HEK293 (cell line): ENCODE measurements at regions not wholly inside any gene's neighbourhood (a gene's known extent, or its start where the extent isn't known, plus 50 kb on each side); places are given as distances from the start of the nearest gene placed in this dataset.

Source experiments
- CTCF ChIA-PET: fragments of 350-600 bp; formaldehyde crosslinking; extraction: SDS; loops from one replicate; lab custom pipeline; 2021; ENCODE audit warnings: antibody characterized with exemption; lab: Yijun Ruan, JAX
- POLR2A ChIA-PET: fragments of 300-600 bp; formaldehyde crosslinking; extraction: SDS; loops from one replicate; lab custom pipeline; 2020; ENCODE audit warnings: antibody characterized with exemption, inconsistent platforms; lab: Yijun Ruan, JAX
- H3K27ac ChIP-seq: fragments of 200-500 bp; sonication (Bioruptor generic); 2 replicates; pipeline ENCODE4 v1.5.1; 2014; ENCODE audit warnings: low read depth, low read length, control low read depth, inconsistent platforms; ENCODE audit errors: extremely low read depth
- H3K36me3 ChIP-seq, 2 experiments: fragments of 200-500 bp in 1 of 2; sonication (Bioruptor generic) in 1 of 2; 1 replicate in 1 of 2; 2 replicates in 1 of 2; pipeline ENCODE4 v1.5.1; 2014 to 2017; ENCODE audit warnings: inconsistent platforms in 2 of 2, low read length in 2 of 2; ENCODE audit not compliant: control insufficient read depth in 2 of 2, insufficient read depth in 1 of 2
- H3K4me1 ChIP-seq: fragments of 200-500 bp; sonication (Bioruptor generic); 2 replicates; pipeline ENCODE4 v1.5.1; 2014; ENCODE audit warnings: mild to moderate bottlenecking, low read length, inconsistent platforms; ENCODE audit not compliant: control insufficient read depth, insufficient read depth
- H3K4me3 ChIP-seq: 2 replicates; pipeline ENCODE4 v1.5.1; 2011; ENCODE audit warnings: low read depth, mild to moderate bottlenecking, control low read depth, low read length, moderate library complexity
- H3K9me3 ChIP-seq: fragments of 200-500 bp; sonication (Bioruptor generic); 2 replicates; pipeline ENCODE4 v1.5.1; 2014; ENCODE audit warnings: low read depth, low read length, inconsistent platforms; ENCODE audit not compliant: control insufficient read depth, insufficient read depth
- BCL11A ChIP-seq: fragments of 450-650 bp; formaldehyde crosslinking; IDR thresholded peaks from 2 replicates; pipeline ENCODE4 v1.5.1; 2016; ENCODE audit warnings: low read depth, missing biosample characterization, missing genetic modification characterization
- EGR2 ChIP-seq: fragments of 450-650 bp; formaldehyde crosslinking; IDR thresholded peaks from 2 replicates; pipeline ENCODE4 v1.5.1; 2016; ENCODE audit warnings: low read depth, missing biosample characterization, missing genetic modification characterization
- FEZF1 ChIP-seq: fragments of 450-650 bp; formaldehyde crosslinking; IDR thresholded peaks from 2 replicates; pipeline ENCODE4 v1.5.1; 2016; ENCODE audit warnings: missing biosample characterization, missing genetic modification characterization
- KLF10 ChIP-seq: fragments of 450-650 bp; IDR thresholded peaks from 2 replicates; pipeline ENCODE4 v1.5.1; 2018; ENCODE audit warnings: missing biosample characterization, mild to moderate bottlenecking, missing genetic modification characterization
- OSR2 ChIP-seq: fragments of 450-650 bp; formaldehyde crosslinking; IDR thresholded peaks from 2 replicates; pipeline ENCODE4 v1.5.1; 2016; ENCODE audit warnings: missing biosample characterization, missing genetic modification characterization
- ZBTB21 ChIP-seq: fragments of 450-650 bp; formaldehyde crosslinking; IDR thresholded peaks from 2 replicates; pipeline ENCODE4 v1.5.1; 2017; ENCODE audit warnings: missing biosample characterization, missing genetic modification characterization
- ZBTB7A ChIP-seq: fragments of 450-650 bp; formaldehyde crosslinking; IDR thresholded peaks from 2 replicates; pipeline ENCODE4 v1.5.1; 2016; ENCODE audit warnings: low read depth, missing biosample characterization, missing genetic modification characterization
- ZBTB8A ChIP-seq: fragments of 450-650 bp; formaldehyde crosslinking; IDR thresholded peaks from 2 replicates; pipeline ENCODE4 v1.5.1; 2016; ENCODE audit warnings: missing biosample characterization, missing genetic modification characterization
- ZNF223 ChIP-seq: fragments of 450-650 bp; formaldehyde crosslinking; IDR thresholded peaks from 2 replicates; pipeline ENCODE4 v1.5.1; 2016; ENCODE audit warnings: missing biosample characterization, missing genetic modification characterization
- ZNF341 ChIP-seq: fragments of 450-650 bp; formaldehyde crosslinking; IDR thresholded peaks from 2 replicates; pipeline ENCODE4; 2016; ENCODE audit warnings: low read depth, missing biosample characterization, missing genetic modification characterization
- ZNF548 ChIP-seq: fragments of 450-650 bp; formaldehyde crosslinking; IDR thresholded peaks from 2 replicates; pipeline ENCODE4 v1.5.1; 2016; ENCODE audit warnings: missing biosample characterization, missing genetic modification characterization
- ZNF549 ChIP-seq: fragments of 450-650 bp; IDR thresholded peaks from 2 replicates; pipeline ENCODE4 v1.5.1; 2018; ENCODE audit warnings: missing biosample characterization, missing genetic modification characterization, mild to moderate bottlenecking, inconsistent platforms, moderate library complexity
- ZNF555 ChIP-seq: fragments of 450-650 bp; formaldehyde crosslinking; conservative IDR thresholded peaks from 2 replicates; pipeline ENCODE4 v1.5.1; 2017; ENCODE audit warnings: missing biosample characterization, mild to moderate bottlenecking, missing genetic modification characterization, inconsistent platforms
- ZNF626 ChIP-seq: fragments of 450-650 bp; sonication (Bioruptor Pico); formaldehyde crosslinking; IDR thresholded peaks from 2 replicates; pipeline ENCODE4 v1.5.1; 2018; ENCODE audit warnings: missing biosample characterization, missing genetic modification characterization, inconsistent platforms
- ZNF660 ChIP-seq: fragments of 450-650 bp; IDR thresholded peaks from 2 replicates; pipeline ENCODE4 v1.5.1; 2018; ENCODE audit warnings: missing biosample characterization, mild to moderate bottlenecking, missing genetic modification characterization
- ZNF670 ChIP-seq: fragments of 450-650 bp; formaldehyde crosslinking; IDR thresholded peaks from 2 replicates; pipeline ENCODE4 v1.5.1; 2016; ENCODE audit warnings: missing biosample characterization, missing genetic modification characterization, low read depth
- ZNF677 ChIP-seq: fragments of 450-650 bp; IDR thresholded peaks from 2 replicates; pipeline ENCODE4 v1.5.0; 2018; ENCODE audit warnings: missing biosample characterization, mild to moderate bottlenecking, missing genetic modification characterization, moderate library complexity
- ZXDB ChIP-seq: fragments of 450-650 bp; formaldehyde crosslinking; IDR thresholded peaks from 2 replicates; pipeline ENCODE4 v1.5.1; 2016; ENCODE audit warnings: missing biosample characterization, missing genetic modification characterization
- TF ChIP-seq, protein P1 (sequence below): fragments of 450-650 bp; formaldehyde crosslinking; IDR thresholded peaks from 2 replicates; pipeline ENCODE4 v1.5.1; 2016; ENCODE audit warnings: missing biosample characterization, missing genetic modification characterization
- TF ChIP-seq, protein P2 (sequence below): fragments of 450-650 bp; formaldehyde crosslinking; IDR thresholded peaks from 2 replicates; pipeline ENCODE4 v1.5.1; 2017; ENCODE audit warnings: missing biosample characterization, mild to moderate bottlenecking, missing genetic modification characterization, moderate library complexity
- TF ChIP-seq, protein P3 (sequence below): fragments of 450-650 bp; formaldehyde crosslinking; IDR thresholded peaks from 2 replicates; pipeline ENCODE4 v1.5.1; 2016; ENCODE audit warnings: missing biosample characterization, missing genetic modification characterization
- TF ChIP-seq, protein P4 (sequence below): fragments of 450-650 bp; formaldehyde crosslinking; IDR thresholded peaks from 2 replicates; pipeline ENCODE4 v1.5.1; 2016; ENCODE audit warnings: missing biosample characterization, missing genetic modification characterization, borderline replicate concordance
- TF ChIP-seq, protein P5 (sequence below): fragments of 450-650 bp; formaldehyde crosslinking; IDR thresholded peaks from 2 replicates; pipeline ENCODE4 v1.5.1; 2016; ENCODE audit warnings: missing biosample characterization, missing genetic modification characterization, low read depth

DNA sequence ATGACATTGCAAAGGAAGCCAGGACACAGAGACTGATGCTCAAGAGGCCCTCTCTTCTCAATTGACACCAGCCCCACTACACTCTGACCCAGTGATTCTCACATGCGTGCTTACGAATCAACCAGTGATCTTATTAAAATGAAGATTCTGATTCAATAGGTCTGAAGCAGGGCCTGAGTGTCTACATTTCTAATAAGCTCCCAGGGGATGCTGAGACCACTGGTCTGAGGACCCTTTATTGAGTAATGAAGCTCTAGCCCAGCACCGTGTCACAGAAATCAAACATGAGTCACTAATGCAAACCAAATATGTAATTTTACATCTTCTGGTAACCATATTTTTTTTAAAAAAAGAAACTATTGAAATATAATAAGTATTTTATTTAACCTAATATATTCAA lies 689.1 kb upstream of the LMCD1 start (continued):
- no peak for TF ChIP-seq ZNF223 (tag by site-specific recombination)

DNA sequence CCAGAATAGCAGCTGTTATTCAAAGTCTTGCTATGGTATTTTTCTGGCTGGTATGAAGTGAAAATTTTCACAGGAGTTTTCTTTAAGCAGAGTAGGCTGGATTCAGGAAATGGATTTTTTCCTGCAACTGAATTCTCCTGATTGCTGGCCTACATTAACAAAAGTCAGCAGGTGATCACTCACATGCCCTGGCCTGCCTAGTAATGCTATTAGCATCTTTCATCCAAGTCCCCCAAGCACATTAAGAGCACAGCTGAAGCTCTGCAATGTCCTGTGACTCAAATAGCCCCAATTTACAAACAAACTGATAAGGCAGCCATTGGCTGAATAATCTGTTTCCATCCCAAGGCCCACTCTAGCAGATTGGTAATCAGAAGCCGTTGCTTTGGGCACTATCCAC lies 688.3 kb upstream of the LMCD1 start:
- Histone ChIP-seq H3K4me3 (no peak overlapping the region), H3K27ac (no peak overlapping the region), H3K36me3 (no peaks in the 10 kb centered on the region), H3K9me3 (no peaks in the 10 kb centered on the region), H3K4me1 (no peaks in the 10 kb centered on the region)
- TF ChIP-seq EGR2 (tag by site-specific recombination), result no peak
- no peak for TF ChIP-seq ZNF341 (tag by site-specific recombination)
- TF ChIP-seq ZNF626 (tag by site-specific recombination), result no peak
- no peak for TF ChIP-seq ZBTB7A (tag by site-specific recombination)
- no peak for TF ChIP-seq ZNF549
- no peak for TF ChIP-seq BCL11A (tag by site-specific recombination)
- no peak for TF ChIP-seq ZBTB8A (tag by site-specific recombination)
- TF ChIP-seq ZNF660, result no peak
- CTCF ChIA-PET, result no interaction called here
- POLR2A ChIA-PET, result no interaction called here

DNA sequence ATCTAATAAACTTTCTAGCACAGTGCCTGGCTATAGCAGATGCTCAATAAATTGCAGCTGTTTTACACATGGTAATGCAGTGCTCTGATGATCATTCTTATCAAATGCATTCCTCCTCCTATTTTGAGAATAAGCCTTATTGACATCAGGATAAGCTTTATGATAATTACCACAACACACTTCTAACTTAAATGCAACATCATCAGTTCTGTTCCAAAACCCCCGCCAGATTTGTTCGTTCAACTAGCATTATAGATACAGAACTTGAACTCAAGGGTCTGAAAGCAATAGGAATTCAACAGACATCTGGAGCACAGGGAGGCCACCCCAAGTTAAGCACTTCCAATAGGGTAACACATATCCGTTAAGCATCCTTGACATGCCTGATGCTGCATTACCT lies 684.4 kb upstream of the LMCD1 start:
- POLR2A ChIA-PET, result no interaction called here

DNA sequence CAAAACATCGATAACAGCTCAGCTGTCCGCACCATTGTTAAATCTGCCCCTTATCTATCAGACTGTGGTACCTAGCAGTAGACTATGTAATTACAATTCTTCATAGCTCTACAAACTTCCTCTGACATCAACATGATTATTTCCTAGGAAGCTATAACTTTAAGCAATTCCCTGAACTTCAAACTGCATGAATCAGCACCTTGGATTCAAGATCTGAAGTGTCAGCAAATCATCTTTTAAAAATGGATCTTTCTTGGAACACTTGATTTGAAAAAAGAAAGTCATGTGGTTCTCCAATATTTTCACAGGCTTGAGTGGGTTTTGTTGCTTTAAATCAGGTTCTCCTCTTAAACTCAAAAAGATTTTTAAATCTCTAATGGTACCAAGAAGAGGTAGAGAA lies 680.7 kb upstream of the LMCD1 start:
- Histone ChIP-seq H3K36me3 (no peaks in the 10 kb centered on the region), H3K4me1 (no peaks in the 10 kb centered on the region), H3K27ac (no peak overlapping the region), H3K9me3 (no peaks in the 10 kb centered on the region), H3K4me3 (no peak overlapping the region)
- CTCF ChIA-PET, result no interaction called here
- POLR2A ChIA-PET, result no interaction called here
- TF ChIP-seq KLF10 (tag by site-specific recombination) (no peak), ZXDB (no peak), ZNF555 (tag by site-specific recombination) (no peak), ZNF341 (tag by site-specific recombination) (no peak), OSR2 (tag by site-specific recombination) (no peak), FEZF1 (tag by site-specific recombination) (no peak), ZNF677 (tag by site-specific recombination) (no peak), ZBTB21 (tag by site-specific recombination) (no peak)
- TF ChIP-seq, protein P1, sequence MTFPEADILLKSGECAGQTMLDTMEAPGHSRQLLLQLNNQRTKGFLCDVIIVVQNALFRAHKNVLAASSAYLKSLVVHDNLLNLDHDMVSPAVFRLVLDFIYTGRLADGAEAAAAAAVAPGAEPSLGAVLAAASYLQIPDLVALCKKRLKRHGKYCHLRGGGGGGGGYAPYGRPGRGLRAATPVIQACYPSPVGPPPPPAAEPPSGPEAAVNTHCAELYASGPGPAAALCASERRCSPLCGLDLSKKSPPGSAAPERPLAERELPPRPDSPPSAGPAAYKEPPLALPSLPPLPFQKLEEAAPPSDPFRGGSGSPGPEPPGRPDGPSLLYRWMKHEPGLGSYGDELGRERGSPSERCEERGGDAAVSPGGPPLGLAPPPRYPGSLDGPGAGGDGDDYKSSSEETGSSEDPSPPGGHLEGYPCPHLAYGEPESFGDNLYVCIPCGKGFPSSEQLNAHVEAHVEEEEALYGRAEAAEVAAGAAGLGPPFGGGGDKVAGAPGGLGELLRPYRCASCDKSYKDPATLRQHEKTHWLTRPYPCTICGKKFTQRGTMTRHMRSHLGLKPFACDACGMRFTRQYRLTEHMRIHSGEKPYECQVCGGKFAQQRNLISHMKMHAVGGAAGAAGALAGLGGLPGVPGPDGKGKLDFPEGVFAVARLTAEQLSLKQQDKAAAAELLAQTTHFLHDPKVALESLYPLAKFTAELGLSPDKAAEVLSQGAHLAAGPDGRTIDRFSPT (tag by site-specific recombination), result no peak
- TF ChIP-seq, protein P2, sequence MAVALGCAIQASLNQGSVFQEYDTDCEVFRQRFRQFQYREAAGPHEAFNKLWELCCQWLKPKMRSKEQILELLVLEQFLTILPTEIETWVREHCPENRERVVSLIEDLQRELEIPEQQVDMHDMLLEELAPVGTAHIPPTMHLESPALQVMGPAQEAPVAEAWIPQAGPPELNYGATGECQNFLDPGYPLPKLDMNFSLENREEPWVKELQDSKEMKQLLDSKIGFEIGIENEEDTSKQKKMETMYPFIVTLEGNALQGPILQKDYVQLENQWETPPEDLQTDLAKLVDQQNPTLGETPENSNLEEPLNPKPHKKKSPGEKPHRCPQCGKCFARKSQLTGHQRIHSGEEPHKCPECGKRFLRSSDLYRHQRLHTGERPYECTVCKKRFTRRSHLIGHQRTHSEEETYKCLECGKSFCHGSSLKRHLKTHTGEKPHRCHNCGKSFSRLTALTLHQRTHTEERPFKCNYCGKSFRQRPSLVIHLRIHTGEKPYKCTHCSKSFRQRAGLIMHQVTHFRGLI, result no peak
- TF ChIP-seq, protein P3, sequence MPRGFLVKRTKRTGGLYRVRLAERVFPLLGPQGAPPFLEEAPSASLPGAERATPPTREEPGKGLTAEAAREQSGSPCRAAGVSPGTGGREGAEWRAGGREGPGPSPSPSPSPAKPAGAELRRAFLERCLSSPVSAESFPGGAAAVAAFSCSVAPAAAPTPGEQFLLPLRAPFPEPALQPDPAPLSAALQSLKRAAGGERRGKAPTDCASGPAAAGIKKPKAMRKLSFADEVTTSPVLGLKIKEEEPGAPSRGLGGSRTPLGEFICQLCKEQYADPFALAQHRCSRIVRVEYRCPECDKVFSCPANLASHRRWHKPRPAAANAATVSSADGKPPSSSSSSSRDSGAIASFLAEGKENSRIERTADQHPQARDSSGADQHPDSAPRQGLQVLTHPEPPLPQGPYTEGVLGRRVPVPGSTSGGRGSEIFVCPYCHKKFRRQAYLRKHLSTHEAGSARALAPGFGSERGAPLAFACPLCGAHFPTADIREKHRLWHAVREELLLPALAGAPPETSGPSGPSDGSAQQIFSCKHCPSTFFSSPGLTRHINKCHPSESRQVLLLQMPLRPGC (tag by site-specific recombination), result no peak
- TF ChIP-seq, protein P4, sequence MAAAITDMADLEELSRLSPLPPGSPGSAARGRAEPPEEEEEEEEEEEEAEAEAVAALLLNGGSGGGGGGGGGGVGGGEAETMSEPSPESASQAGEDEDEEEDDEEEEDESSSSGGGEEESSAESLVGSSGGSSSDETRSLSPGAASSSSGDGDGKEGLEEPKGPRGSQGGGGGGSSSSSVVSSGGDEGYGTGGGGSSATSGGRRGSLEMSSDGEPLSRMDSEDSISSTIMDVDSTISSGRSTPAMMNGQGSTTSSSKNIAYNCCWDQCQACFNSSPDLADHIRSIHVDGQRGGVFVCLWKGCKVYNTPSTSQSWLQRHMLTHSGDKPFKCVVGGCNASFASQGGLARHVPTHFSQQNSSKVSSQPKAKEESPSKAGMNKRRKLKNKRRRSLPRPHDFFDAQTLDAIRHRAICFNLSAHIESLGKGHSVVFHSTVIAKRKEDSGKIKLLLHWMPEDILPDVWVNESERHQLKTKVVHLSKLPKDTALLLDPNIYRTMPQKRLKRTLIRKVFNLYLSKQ (tag by site-specific recombination), result no peak
- TF ChIP-seq, protein P5, sequence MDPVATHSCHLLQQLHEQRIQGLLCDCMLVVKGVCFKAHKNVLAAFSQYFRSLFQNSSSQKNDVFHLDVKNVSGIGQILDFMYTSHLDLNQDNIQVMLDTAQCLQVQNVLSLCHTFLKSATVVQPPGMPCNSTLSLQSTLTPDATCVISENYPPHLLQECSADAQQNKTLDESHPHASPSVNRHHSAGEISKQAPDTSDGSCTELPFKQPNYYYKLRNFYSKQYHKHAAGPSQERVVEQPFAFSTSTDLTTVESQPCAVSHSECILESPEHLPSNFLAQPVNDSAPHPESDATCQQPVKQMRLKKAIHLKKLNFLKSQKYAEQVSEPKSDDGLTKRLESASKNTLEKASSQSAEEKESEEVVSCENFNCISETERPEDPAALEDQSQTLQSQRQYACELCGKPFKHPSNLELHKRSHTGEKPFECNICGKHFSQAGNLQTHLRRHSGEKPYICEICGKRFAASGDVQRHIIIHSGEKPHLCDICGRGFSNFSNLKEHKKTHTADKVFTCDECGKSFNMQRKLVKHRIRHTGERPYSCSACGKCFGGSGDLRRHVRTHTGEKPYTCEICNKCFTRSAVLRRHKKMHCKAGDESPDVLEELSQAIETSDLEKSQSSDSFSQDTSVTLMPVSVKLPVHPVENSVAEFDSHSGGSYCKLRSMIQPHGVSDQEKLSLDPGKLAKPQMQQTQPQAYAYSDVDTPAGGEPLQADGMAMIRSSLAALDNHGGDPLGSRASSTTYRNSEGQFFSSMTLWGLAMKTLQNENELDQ, result no peak

More for the DNA sequence above, 684.4 kb upstream of the LMCD1 start:
- Histone ChIP-seq H3K27ac (no peak overlapping the region), H3K9me3 (no peaks in the 10 kb centered on the region), H3K4me1 (no peaks in the 10 kb centered on the region), H3K36me3 (no peaks in the 10 kb centered on the region), H3K4me3 (no peak overlapping the region)
- CTCF ChIA-PET, result no interaction called here
- no peak for TF ChIP-seq ZNF548 (tag by site-specific recombination)
- TF ChIP-seq ZNF670 (tag by site-specific recombination), result no peak
